Right lobe of liver (tissue), 4 donors: ENCODE measurements at regions not wholly inside any gene's neighbourhood (a gene's known extent, or its start where the extent isn't known, plus 50 kb on each side); places are given as distances from the start of the nearest gene placed in this dataset.
"Not testable (repeated sequence)": the region's sequence is repeated elsewhere in the genome, so short reads cannot be mapped to it uniquely, and the experiment has no call there.

Experiments used
- POLR2A ChIP-seq: fragments of 450-650 bp; IDR thresholded peaks from one replicate; pipeline ENCODE4 v1.6.1; 2017; ENCODE audit warnings: antibody characterized with exemption, mild to moderate bottlenecking
- TF ChIP-seq, protein P1 (sequence below), 4 donors: fragments of 200-600 bp in 3 of 4; fragments of 450-650 bp in 1 of 4; IDR thresholded peaks; one replicate each; pipeline versions ENCODE4 v1.5.1 to v1.8.0; 2016 to 2022; ENCODE audit warnings: antibody characterized with exemption in 4 of 4, mild to moderate bottlenecking in 2 of 4
- donor health status: DM: no; HTN: no; CAD: no.
- donor health status: DM: no; HTN: no; CAD: no.
- donor health status: DM: no; HTN: yes; CAD: no.

DNA sequence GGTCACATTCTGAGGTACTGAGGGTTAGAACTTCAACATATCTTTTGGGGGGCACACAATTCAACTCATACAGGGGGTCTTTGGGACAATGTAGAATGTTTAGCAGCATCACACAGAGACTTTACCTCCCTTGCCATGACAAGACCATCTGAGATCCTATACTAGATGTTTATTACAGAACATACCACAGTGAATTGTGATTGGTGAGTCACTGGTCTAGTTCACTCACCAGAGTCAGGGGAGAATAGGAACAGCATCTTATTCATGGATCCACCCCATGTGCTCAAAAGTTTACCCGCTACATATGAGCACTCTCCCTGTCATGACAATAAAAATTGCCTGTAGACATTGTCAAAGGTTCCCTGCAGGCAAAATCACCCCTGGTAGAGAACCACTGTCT is 171.1 kb downstream of the HHIPL2 start:
- TF ChIP-seq, protein P1, sequence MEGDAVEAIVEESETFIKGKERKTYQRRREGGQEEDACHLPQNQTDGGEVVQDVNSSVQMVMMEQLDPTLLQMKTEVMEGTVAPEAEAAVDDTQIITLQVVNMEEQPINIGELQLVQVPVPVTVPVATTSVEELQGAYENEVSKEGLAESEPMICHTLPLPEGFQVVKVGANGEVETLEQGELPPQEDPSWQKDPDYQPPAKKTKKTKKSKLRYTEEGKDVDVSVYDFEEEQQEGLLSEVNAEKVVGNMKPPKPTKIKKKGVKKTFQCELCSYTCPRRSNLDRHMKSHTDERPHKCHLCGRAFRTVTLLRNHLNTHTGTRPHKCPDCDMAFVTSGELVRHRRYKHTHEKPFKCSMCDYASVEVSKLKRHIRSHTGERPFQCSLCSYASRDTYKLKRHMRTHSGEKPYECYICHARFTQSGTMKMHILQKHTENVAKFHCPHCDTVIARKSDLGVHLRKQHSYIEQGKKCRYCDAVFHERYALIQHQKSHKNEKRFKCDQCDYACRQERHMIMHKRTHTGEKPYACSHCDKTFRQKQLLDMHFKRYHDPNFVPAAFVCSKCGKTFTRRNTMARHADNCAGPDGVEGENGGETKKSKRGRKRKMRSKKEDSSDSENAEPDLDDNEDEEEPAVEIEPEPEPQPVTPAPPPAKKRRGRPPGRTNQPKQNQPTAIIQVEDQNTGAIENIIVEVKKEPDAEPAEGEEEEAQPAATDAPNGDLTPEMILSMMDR (IDR thresholded peaks at IDR 0.05), result not testable (repeated sequence)
- TF ChIP-seq POLR2A, result not testable (repeated sequence)
